PC-3 (cell line): ENCODE measurements at regions not wholly inside any gene's neighbourhood (a gene's known extent, or its start where the extent isn't known, plus 50 kb on each side); places are given as distances from the start of the nearest gene placed in this dataset.

Source experiments
- CTCF ChIP-seq: fragments of 300-600 bp; sonication (generic); conservative IDR thresholded peaks from 2 replicates; pipeline ENCODE4 v1.5.1; 2017; ENCODE audit warnings: antibody characterized with exemption, low read depth, mild to moderate bottlenecking, low read length
- EZH2 ChIP-seq: fragments of 300-600 bp; sonication (generic); IDR thresholded peaks from one replicate; pipeline ENCODE4 v1.6.1; 2017; ENCODE audit warnings: antibody characterized with exemption, mild to moderate bottlenecking, low read length; ENCODE audit not compliant: unreplicated experiment

DNA sequence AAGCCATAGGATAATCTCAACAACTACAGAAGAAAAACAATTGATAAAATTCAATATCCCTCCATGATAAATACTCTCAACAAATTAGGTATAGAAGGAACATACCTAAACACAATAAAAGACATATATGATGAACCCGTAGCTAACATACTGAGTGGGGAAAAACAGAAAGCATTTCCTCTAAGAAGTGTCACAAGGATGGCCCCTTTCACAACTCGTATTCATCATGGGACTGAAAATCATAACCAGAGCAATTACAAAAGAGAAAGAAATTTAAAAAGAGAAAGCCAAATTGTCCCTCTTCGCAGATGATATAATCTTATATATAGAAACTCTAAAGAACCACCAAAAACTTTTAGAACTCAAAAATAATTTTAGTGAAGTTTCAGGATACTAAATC, 146.3 kb upstream of the RGMB start:
- TF ChIP-seq EZH2 (no peak), CTCF (no peak)
